ENCODE measurements at regions not wholly inside any gene's neighbourhood (a gene's known extent, or its start where the extent isn't known, plus 50 kb on each side); places are given as distances from the start of the nearest gene placed in this dataset.

- H3K27me3 Mint-ChIP-seq: peaks cover 14% of the 10 kb centered on the region
- H2AFZ ChIP-seq (ENCODE audit: insufficient read depth, low read depth, low read length, poor library complexity, severe bottlenecking): no peak overlapping the region
- H3K4me2 ChIP-seq (replicated peaks; ENCODE audit: low read depth, low read length, poor library complexity, severe bottlenecking): no peak overlapping the region
- H3K79me2 ChIP-seq (ENCODE audit: control insufficient read depth, insufficient read depth, low read length): no peaks in the 10 kb centered on the region
- WGBS (ENCODE audit: insufficient coverage): no CpG with 5 or more reads among the region's 1 CpG
- no peaks in the 10 kb centered on the region for H3K36me3 ChIP-seq (replicated peaks in 1 of 2; ENCODE audit: control extremely low read depth in 1 of 2, control insufficient read depth in 1 of 2, extremely low read depth in 1 of 2, insufficient read depth in 2 of 2, low read length in 1 of 2)
- intact Hi-C loops (cut with micrococcal nuclease): no loop called here
- H3K27me3 ChIP-seq (replicated peaks in 1 of 4; ENCODE audit: control extremely low read depth in 1 of 4, control insufficient read depth in 3 of 4, insufficient read depth in 4 of 4, low read length in 3 of 4): no peaks in the 10 kb centered on the region
- ATAC-seq (ENCODE audit: low read depth) (no peak), DNase-seq (no peak)
- H3K9me3 Mint-ChIP-seq (ENCODE audit: insufficient read depth): no peaks in the 10 kb centered on the region
- ChIA-PET POLR2A (no interaction called here), CTCF (no interaction called here)
- no peak overlapping the region for H3K9ac ChIP-seq (ENCODE audit: low read length)
- H3K27ac ChIP-seq (ENCODE audit: low read length in 2 of 2): no peak overlapping the region
- peaks cover 0 to 2% (median 0%) of the 10 kb centered on the region in 3 donors for H3K9me3 ChIP-seq (ENCODE audit: control extremely low read depth in 1 of 3, control insufficient read depth in 2 of 3, insufficient read depth in 1 of 3, low read length in 2 of 3)
- no peak for TF ChIP-seq CTCF (IDR thresholded peaks at IDR 0.05)
- no peak for TF ChIP-seq EZH2 (IDR thresholded peaks at IDR 0.05; ENCODE audit: borderline replicate concordance, insufficient read depth, low read depth, low read length, poor library complexity, severe bottlenecking)
- H3K4me1 Mint-ChIP-seq: no peaks in the 10 kb centered on the region
- no peak overlapping the region for H3K27ac Mint-ChIP-seq
- no peak overlapping the region for H3K4me3 Mint-ChIP-seq
- H4K20me1 ChIP-seq (ENCODE audit: control insufficient read depth, insufficient read depth, low read length, poor library complexity, severe bottlenecking): no peaks in the 10 kb centered on the region
- H3K4me1 ChIP-seq (ENCODE audit: control insufficient read depth in 2 of 2, insufficient read depth in 2 of 2, low read length in 2 of 2): no peaks in the 10 kb centered on the region
- no peak overlapping the region for H3K4me3 ChIP-seq (ENCODE audit: control extremely low read depth in 1 of 5, extremely low read depth in 1 of 5, insufficient read depth in 1 of 5, low read depth in 2 of 5, low read length in 4 of 5)
Observed at GRCh38 chr6:165768961-165769360, 105.9 kb upstream of the PDE10A start.

DNA sequence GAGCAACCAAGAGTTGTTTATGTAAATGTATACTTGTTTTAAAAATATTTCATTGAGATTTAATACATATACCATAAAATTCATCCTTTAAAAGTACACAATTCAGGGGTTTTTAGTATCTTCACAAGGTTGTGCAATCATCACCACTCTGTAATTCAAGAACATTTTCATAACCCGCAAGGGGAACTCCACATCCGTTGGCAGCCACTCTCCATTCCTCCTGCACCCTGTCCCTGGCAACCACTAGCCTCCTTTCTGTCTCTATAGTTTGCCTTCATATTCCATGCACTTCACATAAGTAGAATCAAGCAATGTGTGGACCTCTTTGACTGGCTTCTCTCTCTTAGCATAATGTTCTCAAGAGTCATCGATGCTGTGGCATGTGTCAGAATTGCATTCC lies 104.2 kb upstream of the PDE10A start:
- TF ChIP-seq CTCF (IDR thresholded peaks at IDR 0.05): no peak
- no peak for TF ChIP-seq EZH2 (IDR thresholded peaks at IDR 0.05; ENCODE audit: borderline replicate concordance, insufficient read depth, low read depth, low read length, poor library complexity, severe bottlenecking)
- Histone ChIP-seq H3K27me3 (replicated peaks in 1 of 4; ENCODE audit: control extremely low read depth in 1 of 4, control insufficient read depth in 3 of 4, insufficient read depth in 4 of 4, low read length in 3 of 4) (no peaks in the 10 kb centered on the region), H3K4me3 (ENCODE audit: control extremely low read depth in 1 of 5, extremely low read depth in 1 of 5, insufficient read depth in 1 of 5, low read depth in 2 of 5, low read length in 4 of 5) (no peak overlapping the region), H3K4me2 (replicated peaks; ENCODE audit: low read depth, low read length, poor library complexity, severe bottlenecking) (no peak overlapping the region), H3K27ac (ENCODE audit: low read length in 2 of 2) (no peak overlapping the region), H3K9me3 (ENCODE audit: control extremely low read depth in 1 of 3, control insufficient read depth in 2 of 3, insufficient read depth in 1 of 3, low read length in 2 of 3) (peaks cover 0 to 2% (median 0%) of the 10 kb centered on the region in 3 donors), H3K79me2 (ENCODE audit: control insufficient read depth, insufficient read depth, low read length) (no peaks in the 10 kb centered on the region), H4K20me1 (ENCODE audit: control insufficient read depth, insufficient read depth, low read length, poor library complexity, severe bottlenecking) (no peaks in the 10 kb centered on the region), H2AFZ (ENCODE audit: insufficient read depth, low read depth, low read length, poor library complexity, severe bottlenecking) (no peak overlapping the region), H3K9ac (ENCODE audit: low read length) (no peak overlapping the region), H3K4me1 (ENCODE audit: control insufficient read depth in 2 of 2, insufficient read depth in 2 of 2, low read length in 2 of 2) (no peaks in the 10 kb centered on the region), H3K36me3 (replicated peaks in 1 of 2; ENCODE audit: control extremely low read depth in 1 of 2, control insufficient read depth in 1 of 2, extremely low read depth in 1 of 2, insufficient read depth in 2 of 2, low read length in 1 of 2) (no peaks in the 10 kb centered on the region)
- Mint-ChIP-seq H3K4me1 (no peaks in the 10 kb centered on the region), H3K4me3 (no peak overlapping the region), H3K9me3 (ENCODE audit: insufficient read depth) (peaks cover under 1% of the 10 kb centered on the region), H3K27ac (no peak overlapping the region), H3K27me3 (peaks cover 14% of the 10 kb centered on the region)
- ATAC-seq (ENCODE audit: low read depth) (no peak), DNase-seq (no peak)
- ChIA-PET CTCF (no interaction called here), POLR2A (no interaction called here)
- intact Hi-C loops (cut with micrococcal nuclease): no loop called here
- 52% methylated on average over 2 of the region's 3 CpGs for WGBS (ENCODE audit: insufficient coverage)

Data from B cell (primary cell).